B cell (primary cell): ENCODE measurements at regions not wholly inside any gene's neighbourhood (a gene's known extent, or its start where the extent isn't known, plus 50 kb on each side); places are given as distances from the start of the nearest gene placed in this dataset.

Source experiments
- ATAC-seq: fragments of 200-7000 bp; cut with Tn5 transposase; one replicate; pipeline ENCODE4 v1.10.0; 2021; ENCODE audit warnings: low read depth, mild to moderate bottlenecking, moderate number of reproducible peaks, moderate library complexity
- CTCF ChIA-PET: fragments of 350-600 bp; sonication (Branson Sonifier 250); formaldehyde crosslinking; loops from one replicate; lab custom pipeline; 2021; ENCODE audit warnings: antibody characterized with exemption, inconsistent platforms; lab: Charles Lee
- POLR2A ChIA-PET: fragments of 350-600 bp; sonication (Branson Sonifier 250); formaldehyde crosslinking; loops from one replicate; lab custom pipeline; 2021; ENCODE audit warnings: antibody characterized with exemption; lab: Charles Lee
- DNase-seq: peaks from one replicate; pipeline ENCODE4 v3.0.0; 2013
- H2AFZ ChIP-seq: 2 replicates; pipeline ENCODE4 v1.6.1; 2012; ENCODE audit warnings: mild to moderate bottlenecking, low read depth, low read length; ENCODE audit not compliant: insufficient read depth, poor library complexity, severe bottlenecking
- H3K27ac ChIP-seq, 2 donors: 1 replicate in 1 of 2; 2 replicates in 1 of 2; pipeline ENCODE4 v1.5.1; 2012 to 2013; ENCODE audit warnings: low read length in 2 of 2, mild to moderate bottlenecking in 2 of 2, moderate library complexity in 1 of 2
- H3K27me3 ChIP-seq, 4 experiments: fragments of 200-600 bp in 1 of 4; sonication (generic) in 1 of 4; replicated peaks in 1 of 4; 1 replicate in 2 of 4; 2 replicates in 2 of 4; pipeline versions ENCODE4 v1.6.1 to v1.7.0; 2013 to 2016; ENCODE audit warnings: low read length in 3 of 4, mild to moderate bottlenecking in 2 of 4, mixed read lengths in 1 of 4, moderate library complexity in 1 of 4; ENCODE audit not compliant: insufficient read depth in 4 of 4, control insufficient read depth in 3 of 4; ENCODE audit errors: control extremely low read depth in 1 of 4
- H3K36me3 ChIP-seq, 2 experiments: replicated peaks in 1 of 2; 1 replicate in 1 of 2; 2 replicates in 1 of 2; pipeline versions ENCODE4 v1.6.1 to v1.7.1; 2013; ENCODE audit warnings: low read length in 1 of 2; ENCODE audit not compliant: insufficient read depth in 2 of 2, control insufficient read depth in 1 of 2; ENCODE audit errors: control extremely low read depth in 1 of 2, extremely low read depth in 1 of 2
- H3K4me1 ChIP-seq, 2 donors: fragments of 200-600 bp in 1 of 2; sonication (generic) in 1 of 2; 1 replicate in 1 of 2; 2 replicates in 1 of 2; pipeline versions ENCODE4 v1.5.1 to v1.6.1; 2013 to 2017; ENCODE audit warnings: low read length in 2 of 2; ENCODE audit not compliant: control insufficient read depth in 2 of 2, insufficient read depth in 2 of 2
- H3K4me2 ChIP-seq: replicated peaks from 2 replicates; pipeline ENCODE3; 2012; ENCODE audit warnings: mild to moderate bottlenecking, low read depth, low read length; ENCODE audit not compliant: poor library complexity, severe bottlenecking
- H3K4me3 ChIP-seq, 5 experiments: fragments of 200-600 bp in 1 of 5; sonication (generic) in 1 of 5; 1 replicate in 3 of 5; 2 replicates in 2 of 5; pipeline versions ENCODE4 v1.5.1 to v1.7.0; 2011 to 2016; ENCODE audit warnings: low read length in 4 of 5, mild to moderate bottlenecking in 4 of 5, low read depth in 2 of 5, control low read depth in 1 of 5, moderate library complexity in 1 of 5; ENCODE audit not compliant: insufficient read depth in 1 of 5; ENCODE audit errors: control extremely low read depth in 1 of 5, extremely low read depth in 1 of 5
- H3K79me2 ChIP-seq: fragments of 200-600 bp; sonication (generic); one replicate; pipeline ENCODE4 v1.6.0; 2016; ENCODE audit warnings: low read length; ENCODE audit not compliant: control insufficient read depth, insufficient read depth
- H3K9ac ChIP-seq: fragments of 200-600 bp; sonication (generic); 2 replicates; pipeline ENCODE4 v1.6.1; 2017; ENCODE audit warnings: mild to moderate bottlenecking, low read length, moderate library complexity
- H3K9me3 ChIP-seq, 3 donors: one replicate each; pipeline versions ENCODE4 v1.6.1 to v1.7.1; 2013; ENCODE audit warnings: low read length in 2 of 3; ENCODE audit not compliant: control insufficient read depth in 2 of 3, insufficient read depth in 1 of 3; ENCODE audit errors: control extremely low read depth in 1 of 3
- H4K20me1 ChIP-seq: 2 replicates; pipeline ENCODE4 v1.6.0; 2012; ENCODE audit warnings: mild to moderate bottlenecking, low read length; ENCODE audit not compliant: insufficient read depth, control insufficient read depth, poor library complexity, severe bottlenecking
- H3K27ac Mint-ChIP-seq: one replicate; pipeline ENCODE4 v1.8.0; 2021; ENCODE audit warnings: mixed read lengths
- H3K27me3 Mint-ChIP-seq: one replicate; pipeline ENCODE4 v1.8.0; 2021; ENCODE audit warnings: mixed read lengths
- H3K4me1 Mint-ChIP-seq: one replicate; pipeline ENCODE4 v1.8.0; 2021; ENCODE audit warnings: mixed read lengths
- H3K4me3 Mint-ChIP-seq: one replicate; pipeline ENCODE4 v1.8.0; 2021; ENCODE audit warnings: mixed read lengths
- H3K9me3 Mint-ChIP-seq: one replicate; pipeline ENCODE4 v1.8.0; 2022; ENCODE audit warnings: mixed read lengths; ENCODE audit not compliant: insufficient read depth
- CTCF ChIP-seq: fragments of 200-600 bp; IDR thresholded peaks from one replicate; pipeline ENCODE4 v1.8.0; 2022; ENCODE audit warnings: antibody characterized with exemption, mild to moderate bottlenecking
- EZH2 ChIP-seq: IDR thresholded peaks from 2 replicates; pipeline ENCODE4 v1.6.1; 2012; ENCODE audit warnings: borderline replicate concordance, low read depth, mild to moderate bottlenecking, moderate library complexity, low read length; ENCODE audit not compliant: insufficient read depth, poor library complexity, severe bottlenecking
- WGBS: methylation state at CpG from one replicate; pipeline ENCODE4 v1.1.5; 2013; ENCODE audit warnings: missing lambda C conversion rate; ENCODE audit not compliant: insufficient coverage; 5-methylcytosine and 5-hydroxymethylcytosine counted together
- intact Hi-C: fragments of 100-400 bp; cut with micrococcal nuclease; formaldehyde crosslinking; loops from one replicate; pipeline ENCODE4 v1.10.0; 2022

- no peaks in the 10 kb centered on the region for H3K79me2 ChIP-seq
- no peak for TF ChIP-seq CTCF
- TF ChIP-seq EZH2: no peak
- Mint-ChIP-seq H3K27ac (no peak overlapping the region), H3K4me3 (no peak overlapping the region), H3K4me1 (no peaks in the 10 kb centered on the region), H3K27me3 (no peaks in the 10 kb centered on the region), H3K9me3 (peaks cover 4% of the 10 kb centered on the region)
- no peak overlapping the region for H3K4me2 ChIP-seq
- no peak overlapping the region for H3K27ac ChIP-seq
- H3K4me3 ChIP-seq: no peak overlapping the region
- H3K9me3 ChIP-seq: peaks cover 0 to 2% (median 0%) of the 10 kb centered on the region in 3 donors
- CTCF ChIA-PET: no interaction called here
- no peak overlapping the region for H3K9ac ChIP-seq
- H4K20me1 ChIP-seq: no peaks in the 10 kb centered on the region
- WGBS: no CpG with 5 or more reads among the region's 5 CpGs
- no peaks in the 10 kb centered on the region for H3K4me1 ChIP-seq
- POLR2A ChIA-PET: no interaction called here
- DNase-seq: no peak
- H2AFZ ChIP-seq: no peak overlapping the region
- H3K36me3 ChIP-seq: no peaks in the 10 kb centered on the region
- ATAC-seq: no peak
- intact Hi-C loops: no loop called here
- no peaks in the 10 kb centered on the region for H3K27me3 ChIP-seq
These were observed 104.0 kb upstream of the BNC2 start for GRCh38 chr9:16974436-16974835.

- H3K9me3 ChIP-seq: peaks cover 0 to 9% (median 0%) of the 10 kb centered on the region in 3 donors
- H4K20me1 ChIP-seq: no peaks in the 10 kb centered on the region
- POLR2A ChIA-PET: no interaction called here
- intact Hi-C loops: no loop called here
- no peaks in the 10 kb centered on the region for H3K79me2 ChIP-seq
- DNase-seq (no peak), ATAC-seq (no peak)
- no peak overlapping the region for H3K9ac ChIP-seq
- H3K27ac ChIP-seq: no peak overlapping the region
- H3K36me3 ChIP-seq: no peaks in the 10 kb centered on the region
- H3K27me3 ChIP-seq: no peaks in the 10 kb centered on the region
- Mint-ChIP-seq H3K27me3 (no peaks in the 10 kb centered on the region), H3K4me3 (no peak overlapping the region), H3K27ac (no peak overlapping the region), H3K9me3 (peaks cover 4% of the 10 kb centered on the region), H3K4me1 (no peaks in the 10 kb centered on the region)
- no peak overlapping the region for H3K4me3 ChIP-seq
- H2AFZ ChIP-seq: no peak overlapping the region
- TF ChIP-seq CTCF (no peak), EZH2 (no peak)
- CTCF ChIA-PET: no interaction called here
- no peaks in the 10 kb centered on the region for H3K4me1 ChIP-seq
- no peak overlapping the region for H3K4me2 ChIP-seq
- whole genome bisulfite sequencing: 83% methylated on average over 2 of the region's 3 CpGs
These were observed 99.9 kb upstream of the BNC2 start for GRCh38 chr9:16970321-16970720.
